ENCODE measurements at regions not wholly inside any gene's neighbourhood (a gene's known extent, or its start where the extent isn't known, plus 50 kb on each side); places are given as distances from the start of the nearest gene placed in this dataset.
"Not testable (repeated sequence)": the region's sequence is repeated elsewhere in the genome, so short reads cannot be mapped to it uniquely, and the experiment has no call there.

DNA sequence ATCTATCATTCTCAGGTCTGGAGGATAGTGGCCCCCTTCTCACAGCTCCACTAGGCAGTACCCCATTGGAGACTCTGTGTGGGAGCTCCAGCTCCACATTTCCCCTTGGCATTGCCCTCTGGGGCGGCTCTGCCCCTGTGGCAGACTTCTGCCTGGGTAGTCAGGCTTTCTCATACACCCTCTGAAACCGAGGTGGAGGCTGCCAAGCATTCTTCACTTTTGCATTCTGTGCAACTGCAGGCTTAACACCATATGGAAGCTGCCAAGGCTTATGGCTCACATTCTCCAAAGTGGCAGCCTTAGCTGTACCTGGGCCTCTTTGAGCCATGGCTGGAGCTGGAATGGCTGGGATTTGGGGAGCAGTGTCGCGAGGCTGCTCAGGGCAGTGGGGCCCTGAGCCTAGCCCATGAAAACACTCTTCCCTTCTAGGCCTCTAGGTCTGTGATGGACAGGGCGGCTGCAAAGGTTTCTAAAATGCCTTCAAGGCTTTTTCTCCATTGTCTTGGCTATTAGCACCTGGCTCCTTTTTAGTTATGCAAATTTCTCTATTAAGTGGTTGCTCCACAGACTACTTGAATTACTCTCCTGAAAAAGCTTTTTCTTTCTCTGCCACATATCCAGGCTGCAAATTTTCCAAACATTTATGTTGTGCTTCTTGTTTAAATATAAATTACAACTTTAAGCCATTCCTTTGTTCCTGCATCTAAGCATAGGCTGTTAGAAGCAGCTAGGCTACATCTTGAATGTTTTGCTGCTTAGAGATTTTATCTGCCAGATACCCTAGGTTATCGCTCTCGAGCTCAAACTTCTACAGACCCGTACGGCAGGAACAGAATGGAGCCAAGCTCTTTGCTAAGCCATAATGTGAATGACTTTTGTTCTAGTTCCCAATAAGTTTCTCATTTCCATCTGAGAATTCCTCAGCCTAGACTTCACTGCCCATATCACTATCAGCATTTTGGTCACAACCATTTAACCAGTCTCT, 206.5 kb downstream of the CPS1 start:
- H3K4me3 ChIP-seq = no peak overlapping the region
- no peak for TF ChIP-seq POLR2AphosphoS5 (IDR thresholded peaks at IDR 0.05)
- TF ChIP-seq POLR2A (IDR thresholded peaks at IDR 0.05) = no peak
- no peak for TF ChIP-seq EP300 (IDR thresholded peaks at IDR 0.05)
- TF ChIP-seq, protein P1, sequence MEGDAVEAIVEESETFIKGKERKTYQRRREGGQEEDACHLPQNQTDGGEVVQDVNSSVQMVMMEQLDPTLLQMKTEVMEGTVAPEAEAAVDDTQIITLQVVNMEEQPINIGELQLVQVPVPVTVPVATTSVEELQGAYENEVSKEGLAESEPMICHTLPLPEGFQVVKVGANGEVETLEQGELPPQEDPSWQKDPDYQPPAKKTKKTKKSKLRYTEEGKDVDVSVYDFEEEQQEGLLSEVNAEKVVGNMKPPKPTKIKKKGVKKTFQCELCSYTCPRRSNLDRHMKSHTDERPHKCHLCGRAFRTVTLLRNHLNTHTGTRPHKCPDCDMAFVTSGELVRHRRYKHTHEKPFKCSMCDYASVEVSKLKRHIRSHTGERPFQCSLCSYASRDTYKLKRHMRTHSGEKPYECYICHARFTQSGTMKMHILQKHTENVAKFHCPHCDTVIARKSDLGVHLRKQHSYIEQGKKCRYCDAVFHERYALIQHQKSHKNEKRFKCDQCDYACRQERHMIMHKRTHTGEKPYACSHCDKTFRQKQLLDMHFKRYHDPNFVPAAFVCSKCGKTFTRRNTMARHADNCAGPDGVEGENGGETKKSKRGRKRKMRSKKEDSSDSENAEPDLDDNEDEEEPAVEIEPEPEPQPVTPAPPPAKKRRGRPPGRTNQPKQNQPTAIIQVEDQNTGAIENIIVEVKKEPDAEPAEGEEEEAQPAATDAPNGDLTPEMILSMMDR (IDR thresholded peaks at IDR 0.05) = no peak
- 77 to 92% methylated on average over 5 to 9 of the region's 9 CpGs for WGBS, 2 donors
- ATAC-seq (ENCODE audit: low FRiP score in 2 of 2) = peak in 1 of 2 donors; percentile 30
- DNase-seq = peak in 1 of 2 donors; percentile 5
- H3K4me1 ChIP-seq = no peaks in the 10 kb centered on the region
- H3K27me3 ChIP-seq = no peaks in the 10 kb centered on the region
- H3K36me3 ChIP-seq = no peaks in the 10 kb centered on the region
- no peaks in the 10 kb centered on the region for H3K9me3 ChIP-seq
- no peak overlapping the region for H3K27ac ChIP-seq

DNA sequence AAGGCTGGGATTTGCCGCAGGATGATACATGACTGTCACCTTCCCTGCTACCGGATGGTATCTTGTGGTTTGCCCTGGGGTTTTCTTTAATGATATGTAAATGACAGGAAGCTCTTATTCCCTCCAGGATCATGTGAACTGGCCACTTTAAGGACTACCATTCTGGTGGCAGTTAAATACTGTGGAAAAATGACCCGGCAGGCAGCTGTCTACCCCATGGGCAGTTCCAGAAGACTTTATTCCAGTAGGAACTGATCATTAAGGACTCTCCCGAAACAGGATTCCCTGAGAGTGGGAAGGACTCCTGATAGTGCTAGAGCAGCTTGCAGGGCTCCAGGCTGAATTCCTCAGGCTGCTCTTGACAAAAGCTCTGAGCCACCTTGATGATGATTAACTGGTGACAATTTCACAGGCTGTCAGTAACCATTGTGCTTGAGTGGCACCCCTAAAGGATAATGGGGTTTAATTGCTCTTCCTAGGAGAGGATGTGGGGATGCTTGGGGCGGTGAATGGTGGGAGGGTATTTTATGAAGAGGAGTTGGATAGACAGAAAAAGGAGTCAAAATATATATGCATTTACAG, 212.0 kb downstream of the CPS1 start:
- WGBS, 2 donors = 79 to 90% methylated on average over 5 of the region's 5 CpGs
- H3K9me3 ChIP-seq = no peaks in the 10 kb centered on the region
- no peaks in the 10 kb centered on the region for H3K4me1 ChIP-seq
- no peaks in the 10 kb centered on the region for H3K27me3 ChIP-seq
- no peaks in the 10 kb centered on the region for H3K36me3 ChIP-seq
- ATAC-seq (ENCODE audit: low FRiP score in 2 of 2) (no peak), DNase-seq (no peak)
- no peak overlapping the region for H3K4me3 ChIP-seq
- no peak overlapping the region for H3K27ac ChIP-seq
- TF ChIP-seq POLR2A (IDR thresholded peaks at IDR 0.05) (no peak), POLR2AphosphoS5 (IDR thresholded peaks at IDR 0.05) (no peak), EP300 (IDR thresholded peaks at IDR 0.05) (no peak)
- TF ChIP-seq, protein P1 (IDR thresholded peaks at IDR 0.05) = no peak

DNA sequence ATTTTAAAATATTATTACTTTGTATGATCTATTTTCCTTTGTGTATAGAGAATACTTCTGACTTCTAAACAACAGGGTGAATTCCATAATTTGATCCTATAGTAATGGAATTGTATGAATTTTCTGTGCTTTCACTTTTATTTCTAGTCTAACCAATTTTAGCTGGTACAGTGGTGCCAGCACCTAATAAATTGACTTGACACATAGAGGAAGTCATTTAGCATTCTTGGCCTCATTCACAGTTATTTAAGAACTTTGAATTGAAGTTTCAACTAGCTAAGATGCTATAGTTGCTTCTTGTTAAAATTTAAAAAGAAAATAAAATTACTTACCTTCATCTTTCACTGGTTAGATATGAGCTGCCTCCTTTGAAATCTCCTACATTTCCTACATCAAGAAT, 220.4 kb downstream of the CPS1 start:
- Histone ChIP-seq H3K27ac (no peak overlapping the region), H3K9me3 (no peaks in the 10 kb centered on the region), H3K4me3 (no peak overlapping the region), H3K36me3 (no peaks in the 10 kb centered on the region), H3K27me3 (no peaks in the 10 kb centered on the region), H3K4me1 (no peaks in the 10 kb centered on the region)
- DNase-seq (no peak), ATAC-seq (ENCODE audit: low FRiP score in 2 of 2) (no peak)
- TF ChIP-seq POLR2AphosphoS5 (IDR thresholded peaks at IDR 0.05) (no peak), POLR2A (IDR thresholded peaks at IDR 0.05) (no peak), EP300 (IDR thresholded peaks at IDR 0.05) (no peak)
- TF ChIP-seq, protein P1 (IDR thresholded peaks at IDR 0.05) = no peak

DNA sequence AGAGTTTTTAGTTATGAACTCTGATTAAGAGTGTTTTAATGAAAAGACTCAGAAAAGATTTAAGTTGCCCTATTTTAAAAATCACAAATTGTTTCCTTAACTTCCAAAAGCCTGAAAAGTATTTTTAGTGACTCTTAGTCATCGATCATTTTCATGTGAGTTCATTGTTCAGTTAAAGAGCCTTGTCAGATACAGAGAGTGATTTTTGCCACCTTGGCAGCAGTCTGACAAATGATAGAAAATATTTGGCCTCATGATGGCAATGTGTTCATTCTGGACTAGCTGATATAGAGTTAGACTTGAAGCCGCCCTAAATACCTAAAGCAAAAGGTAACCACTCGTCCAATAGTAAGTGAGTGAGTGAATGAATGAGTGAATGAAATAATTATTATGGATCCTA, 225.8 kb downstream of the CPS1 start:
- 86 to 90% methylated on average over 3 of the region's 3 CpGs for WGBS, 2 donors
- Histone ChIP-seq H3K9me3 (no peaks in the 10 kb centered on the region), H3K27me3 (no peaks in the 10 kb centered on the region), H3K4me3 (no peak overlapping the region), H3K4me1 (no peaks in the 10 kb centered on the region), H3K27ac (no peak overlapping the region), H3K36me3 (no peaks in the 10 kb centered on the region)
- TF ChIP-seq EP300 (IDR thresholded peaks at IDR 0.05) (no peak), POLR2A (IDR thresholded peaks at IDR 0.05) (no peak), POLR2AphosphoS5 (IDR thresholded peaks at IDR 0.05) (no peak)
- TF ChIP-seq, protein P1 (IDR thresholded peaks at IDR 0.05) = no peak
- DNase-seq (no peak), ATAC-seq (ENCODE audit: low FRiP score in 2 of 2) (no peak)

DNA sequence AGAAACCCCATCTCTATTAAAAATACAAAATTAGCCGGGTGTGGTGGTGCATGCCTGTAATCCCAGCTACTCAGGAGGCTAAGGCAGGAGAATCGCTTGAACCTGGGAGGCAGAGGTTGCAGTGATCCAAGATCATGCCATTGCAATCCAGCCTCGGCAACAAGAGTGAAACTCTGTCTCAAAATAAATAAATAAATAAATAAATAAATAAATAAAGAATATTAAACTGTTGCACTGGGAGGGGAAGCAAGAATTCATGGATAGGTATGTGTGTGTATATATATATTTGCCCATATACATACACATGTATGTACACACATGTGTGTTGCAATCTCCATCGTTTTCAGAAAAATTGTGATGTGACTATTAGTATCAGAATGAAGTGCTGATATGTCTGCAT, 231.4 kb downstream of the CPS1 start:
- H3K36me3 ChIP-seq; ATAC-seq (ENCODE audit: low FRiP score in 2 of 2); DNase-seq; H3K4me1 ChIP-seq; H3K9me3 ChIP-seq; H3K27ac ChIP-seq; H3K4me3 ChIP-seq; H3K27me3 ChIP-seq: not testable (repeated sequence)
- WGBS, 2 donors = 90 to 93% methylated on average over 4 of the region's 4 CpGs

Data from upper lobe of left lung (tissue), 6 donors.